Stimulated activated CD4-positive, alpha-beta T cell treated with anti-CD3 and anti-CD28 coated beads, Interleukin-15, amount 100 ng/mL, for 48 hours (primary cell): ENCODE measurements at regions not wholly inside any gene's neighbourhood (a gene's known extent, or its start where the extent isn't known, plus 50 kb on each side); places are given as distances from the start of the nearest gene placed in this dataset.

ENCODE experiments used
- DNase-seq, 2 donors: peaks; one replicate each; pipeline ENCODE4 v3.0.0-alpha.2; 2020; ENCODE audit warnings: low read depth in 2 of 2

GRCh38 chr12:90079529-90080210 is 371.0 kb upstream of the ATP2B1 start:
- DNase-seq = no peak

GRCh38 chr12:90078344-90078743 is 369.7 kb upstream of the ATP2B1 start:
- DNase-seq = no peak

DNA sequence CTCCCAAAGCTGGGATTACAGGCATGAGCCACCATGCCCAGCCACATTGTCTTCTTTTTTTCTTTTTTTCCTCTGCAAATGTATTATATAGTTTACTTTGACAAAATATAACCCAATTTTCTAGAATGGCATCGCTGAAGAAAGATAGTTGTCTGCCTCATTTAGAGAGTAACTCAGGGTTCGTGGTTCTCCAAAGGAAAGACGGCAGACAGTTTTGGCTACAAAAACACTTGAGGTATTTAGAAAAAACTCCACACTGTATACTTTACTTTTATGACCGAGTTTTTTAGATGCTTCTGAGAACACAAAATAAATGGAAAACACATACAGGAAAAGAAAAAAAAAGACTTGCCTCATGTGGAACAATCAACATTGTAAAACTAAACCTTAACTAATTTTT is 369.1 kb upstream of the ATP2B1 start:
- DNase-seq = no peak

DNA sequence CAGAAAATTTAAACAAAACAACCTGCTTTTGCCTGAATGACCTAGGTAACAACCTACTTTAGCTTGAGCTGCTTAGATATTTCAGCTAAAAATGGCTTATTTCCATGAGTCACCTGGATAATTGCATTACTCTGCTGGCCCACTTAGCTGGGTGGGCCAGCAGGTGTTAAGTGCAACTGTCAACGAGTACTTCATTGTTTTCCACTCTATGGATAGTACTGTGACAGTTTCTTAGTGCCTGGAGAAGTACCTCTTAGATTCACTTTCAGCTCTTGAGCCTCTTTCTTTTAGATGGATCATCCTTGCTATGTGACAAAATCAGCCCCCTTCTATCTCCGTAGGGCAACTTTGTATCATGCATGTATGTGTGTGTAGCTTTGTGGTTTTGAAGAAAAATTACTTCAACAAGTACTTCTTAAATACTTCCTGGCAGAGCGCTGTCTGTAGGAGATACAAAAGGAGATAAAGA is 368.2 kb upstream of the ATP2B1 start:
- DNase-seq = no peak

- no peak for DNase-seq
These were observed 367.0 kb upstream of the ATP2B1 start for GRCh38 chr12:90075685-90076084.

- DNase-seq = no peak
These were observed 365.4 kb upstream of the ATP2B1 start for GRCh38 chr12:90074086-90074485.

DNA sequence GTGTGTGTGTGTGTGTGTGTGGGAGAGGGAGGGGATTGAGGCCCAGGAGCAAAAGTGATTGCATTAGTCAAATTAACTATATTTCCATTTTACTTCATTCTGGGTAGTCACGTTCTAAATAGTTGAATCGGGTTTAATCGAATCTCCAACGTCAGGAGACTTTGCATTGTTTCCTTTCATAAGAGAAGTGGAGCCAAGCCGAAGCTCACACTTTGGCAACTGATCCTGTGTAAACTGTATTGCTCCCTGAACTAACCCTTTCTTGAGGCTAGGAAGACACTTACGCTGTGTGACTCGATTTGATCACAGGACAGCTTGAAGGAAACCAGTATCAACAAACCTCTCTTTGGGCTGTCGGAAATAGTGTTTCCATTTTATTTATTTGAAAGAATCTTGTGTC is 363.4 kb upstream of the ATP2B1 start:
- no peak for DNase-seq

- no peak for DNase-seq
These were observed 361.1 kb upstream of the ATP2B1 start for GRCh38 chr12:90069711-90070110.

DNA sequence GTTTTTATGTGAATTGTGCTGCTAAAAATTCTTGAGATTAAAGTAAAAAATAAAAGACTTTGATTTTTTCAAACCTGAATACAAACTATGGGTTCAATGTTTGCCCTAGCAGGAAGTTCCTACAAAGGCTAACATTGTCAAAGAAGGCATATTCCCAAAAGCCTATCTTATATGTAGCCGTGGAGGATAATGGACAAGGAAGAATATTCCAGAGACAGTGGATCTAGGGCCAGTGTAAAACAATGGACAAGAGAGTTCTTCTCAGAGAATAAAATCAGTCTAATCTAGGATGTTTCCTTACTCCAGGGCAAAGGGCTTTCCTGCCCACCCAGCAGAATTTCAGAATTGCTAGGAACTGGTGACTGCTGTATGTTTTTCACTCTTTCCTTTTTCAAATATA is 359.2 kb upstream of the ATP2B1 start:
- DNase-seq = no peak

- no peak for DNase-seq
These were observed 356.5 kb upstream of the ATP2B1 start for GRCh38 chr12:90064852-90065801.

- DNase-seq = no peak
These were observed 354.2 kb upstream of the ATP2B1 start for GRCh38 chr12:90062799-90063198.

- DNase-seq = no peak
These were observed 353.2 kb upstream of the ATP2B1 start for GRCh38 chr12:90061809-90062208.

- DNase-seq = no peak
These were observed 351.4 kb upstream of the ATP2B1 start for GRCh38 chr12:90060031-90060430.

- DNase-seq = no peak
These were observed 350.1 kb upstream of the ATP2B1 start for GRCh38 chr12:90058704-90059103.

DNA sequence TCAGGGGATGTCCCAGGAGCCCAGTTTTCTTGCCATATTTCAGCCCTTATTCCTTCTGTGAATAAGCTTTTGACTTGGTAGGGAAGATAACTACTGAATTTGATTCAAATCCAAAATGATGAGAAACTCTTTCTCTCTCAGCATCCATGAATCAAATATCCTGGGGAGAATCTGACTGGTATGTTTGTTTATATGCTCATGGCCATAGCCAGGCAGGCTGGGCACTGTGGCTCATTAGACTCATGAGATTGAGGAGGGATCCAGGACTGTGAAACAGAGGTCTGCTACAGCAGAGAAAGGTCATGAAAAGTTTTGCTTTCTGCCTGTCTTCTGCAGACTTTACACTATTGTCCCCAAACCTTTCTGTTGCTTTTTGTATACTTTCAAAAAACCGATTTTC is 346.4 kb upstream of the ATP2B1 start:
- DNase-seq = no peak

- no peak for DNase-seq
These were observed 340.3 kb upstream of the ATP2B1 start for GRCh38 chr12:90048918-90049317.

DNA sequence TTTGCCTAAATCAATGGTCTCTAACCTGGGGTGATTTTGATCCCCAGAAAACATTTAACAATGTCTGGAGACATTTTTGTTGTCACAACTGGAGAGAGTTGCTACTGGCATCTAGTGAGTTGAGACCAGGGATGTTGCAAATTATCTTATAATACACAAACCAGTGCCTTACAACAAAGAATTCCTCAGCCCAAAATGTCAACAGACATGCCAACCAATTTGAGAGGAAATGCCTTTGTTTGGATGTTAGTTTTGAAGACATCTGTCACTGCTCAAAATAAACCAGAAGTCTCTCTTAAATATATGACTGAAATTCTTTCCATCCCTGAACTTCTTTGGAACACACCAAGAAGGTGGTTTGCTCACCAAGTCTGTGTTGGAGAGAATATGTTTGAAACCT is 336.9 kb upstream of the ATP2B1 start:
- no peak for DNase-seq

GRCh38 chr12:90044069-90044468 is 335.4 kb upstream of the ATP2B1 start:
- DNase-seq = no peak

DNA sequence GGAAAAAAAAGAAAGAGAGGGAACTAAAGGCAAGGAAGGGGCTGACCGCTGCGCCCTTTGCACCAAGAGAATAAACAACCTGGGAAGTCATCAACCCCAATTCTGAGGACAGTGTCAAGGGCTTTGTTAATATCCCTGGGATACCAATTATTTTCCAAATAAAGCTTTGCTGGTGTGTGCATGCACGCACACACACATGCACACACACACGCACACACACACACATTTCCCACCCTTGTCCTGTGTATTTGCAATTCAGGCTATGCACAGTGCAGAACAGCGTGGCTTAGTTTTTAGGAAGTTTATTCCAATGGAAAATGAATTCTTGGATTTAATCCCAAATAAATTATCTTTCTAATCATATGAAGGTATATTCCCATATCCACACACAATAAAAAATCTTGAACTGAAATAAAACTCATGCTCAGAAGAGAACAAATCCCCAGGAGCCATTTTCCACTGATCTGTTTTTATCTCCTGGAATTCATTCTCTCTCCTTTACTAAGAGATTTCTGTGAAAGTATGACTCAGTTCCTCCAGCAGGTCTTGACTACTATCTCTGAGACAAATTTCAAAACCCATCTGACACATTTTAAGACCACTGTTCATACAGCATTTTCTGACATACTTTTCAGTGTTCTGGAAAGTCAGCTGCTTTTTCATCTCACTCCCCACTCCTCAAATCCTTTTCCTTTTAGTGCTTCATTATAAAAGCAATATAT is 334.4 kb upstream of the ATP2B1 start:
- no peak for DNase-seq

DNA sequence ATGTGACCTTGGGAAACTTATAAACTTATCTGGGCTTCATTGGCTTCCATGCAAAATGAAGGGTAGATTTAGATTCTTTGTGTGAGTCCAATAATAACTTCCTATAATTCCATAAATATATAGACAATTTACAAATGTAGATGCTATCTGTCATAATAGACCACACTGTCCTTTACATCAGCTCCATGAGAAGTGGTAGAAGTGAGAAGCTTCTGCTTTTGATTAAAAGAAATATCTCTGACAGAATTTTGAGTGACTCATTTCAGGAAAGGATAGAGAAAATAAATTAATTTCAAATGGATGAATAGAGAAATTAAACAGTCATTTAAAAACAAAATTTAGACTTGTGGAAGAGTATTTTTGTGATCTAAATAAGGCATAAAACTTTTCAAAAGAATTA is 329.7 kb upstream of the ATP2B1 start:
- no peak for DNase-seq

DNA sequence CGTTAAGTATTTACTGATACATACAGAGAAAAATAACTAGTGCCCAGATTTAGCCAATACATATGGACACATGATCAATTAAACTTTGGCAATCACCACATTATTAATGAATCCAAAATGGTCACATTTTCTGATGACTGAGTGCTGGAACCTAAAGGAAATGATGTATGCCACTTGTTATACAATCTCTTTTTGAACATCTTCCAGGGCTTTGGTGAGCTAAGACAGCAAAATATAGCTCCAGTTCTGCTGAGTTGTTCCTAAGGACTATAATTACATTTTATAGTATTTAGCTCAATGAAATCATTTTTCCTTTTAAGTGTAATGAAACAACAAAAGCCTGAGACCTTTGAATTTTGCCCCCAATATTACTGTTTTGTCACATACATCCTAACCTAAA is 329.1 kb upstream of the ATP2B1 start:
- DNase-seq = no peak

DNA sequence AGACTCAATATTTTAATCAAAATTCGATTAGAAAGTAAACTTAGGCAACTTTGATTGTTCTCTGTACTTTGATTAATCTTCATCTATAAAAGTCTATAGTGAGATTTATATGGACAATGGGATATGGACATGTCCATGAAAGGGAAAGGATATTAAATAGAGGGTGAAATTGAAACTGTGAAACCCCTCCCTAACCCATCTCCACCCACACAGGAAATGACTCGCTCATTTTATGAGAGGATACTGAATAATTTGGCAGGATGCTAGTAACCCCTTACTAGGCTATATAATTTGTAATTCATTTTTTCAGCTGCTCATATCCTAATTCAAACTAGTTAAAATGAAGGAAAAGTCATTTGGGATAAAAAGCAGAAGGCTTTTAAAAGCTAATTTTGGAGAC is 328.0 kb upstream of the ATP2B1 start:
- no peak for DNase-seq
